ENCODE measurements at regions not wholly inside any gene's neighbourhood (a gene's known extent, or its start where the extent isn't known, plus 50 kb on each side); places are given as distances from the start of the nearest gene placed in this dataset.

- no peak for ATAC-seq (ENCODE audit: low read depth)
- no peak overlapping the region for H3K9ac ChIP-seq (ENCODE audit: low read length)
- no peaks in the 10 kb centered on the region for H3K9me3 ChIP-seq (ENCODE audit: control extremely low read depth in 1 of 3, control insufficient read depth in 2 of 3, insufficient read depth in 1 of 3, low read length in 2 of 3)
- H3K27me3 ChIP-seq (replicated peaks in 1 of 4; ENCODE audit: control extremely low read depth in 1 of 4, control insufficient read depth in 3 of 4, insufficient read depth in 4 of 4, low read length in 3 of 4), result peaks cover 0 to 7% (median 2%) of the 10 kb centered on the region in 4 experiments
- H3K4me2 ChIP-seq (replicated peaks; ENCODE audit: low read depth, low read length, poor library complexity, severe bottlenecking), result no peak overlapping the region
- ChIA-PET POLR2A (no interaction called here), CTCF (no interaction called here)
- peaks cover 35% of the 10 kb centered on the region for H3K27me3 Mint-ChIP-seq
- intact Hi-C loops (cut with micrococcal nuclease), result no loop called here
- 83% methylated on average over 2 of the region's 2 CpGs for WGBS (ENCODE audit: insufficient coverage)
- peaks cover 7% of the 10 kb centered on the region for H3K4me1 Mint-ChIP-seq
- no peak overlapping the region for H3K27ac ChIP-seq (ENCODE audit: low read length in 2 of 2)
- no peak overlapping the region for H3K4me3 Mint-ChIP-seq
- no peaks in the 10 kb centered on the region for H4K20me1 ChIP-seq (ENCODE audit: control insufficient read depth, insufficient read depth, low read length, poor library complexity, severe bottlenecking)
- H3K27ac Mint-ChIP-seq, result no peak overlapping the region
- H3K4me3 ChIP-seq (ENCODE audit: control extremely low read depth in 1 of 5, extremely low read depth in 1 of 5, insufficient read depth in 1 of 5, low read depth in 2 of 5, low read length in 4 of 5), result no peak overlapping the region
- H3K9me3 Mint-ChIP-seq (ENCODE audit: insufficient read depth), result no peaks in the 10 kb centered on the region
- TF ChIP-seq CTCF (IDR thresholded peaks at IDR 0.05), result no peak
- no peak for TF ChIP-seq EZH2 (IDR thresholded peaks at IDR 0.05; ENCODE audit: borderline replicate concordance, insufficient read depth, low read depth, low read length, poor library complexity, severe bottlenecking)
- no peak for DNase-seq
- no peaks in the 10 kb centered on the region for H3K36me3 ChIP-seq (replicated peaks in 1 of 2; ENCODE audit: control extremely low read depth in 1 of 2, control insufficient read depth in 1 of 2, extremely low read depth in 1 of 2, insufficient read depth in 2 of 2, low read length in 1 of 2)
- H3K79me2 ChIP-seq (ENCODE audit: control insufficient read depth, insufficient read depth, low read length), result no peaks in the 10 kb centered on the region
- no peak overlapping the region for H2AFZ ChIP-seq (ENCODE audit: insufficient read depth, low read depth, low read length, poor library complexity, severe bottlenecking)
- H3K4me1 ChIP-seq (ENCODE audit: control insufficient read depth in 2 of 2, insufficient read depth in 2 of 2, low read length in 2 of 2), result peaks cover 4 to 5% of the 10 kb centered on the region in 2 donors
These were observed 145.1 kb downstream of the MRPL14 start for GRCh38 chr6:43982084-43982625.

DNA sequence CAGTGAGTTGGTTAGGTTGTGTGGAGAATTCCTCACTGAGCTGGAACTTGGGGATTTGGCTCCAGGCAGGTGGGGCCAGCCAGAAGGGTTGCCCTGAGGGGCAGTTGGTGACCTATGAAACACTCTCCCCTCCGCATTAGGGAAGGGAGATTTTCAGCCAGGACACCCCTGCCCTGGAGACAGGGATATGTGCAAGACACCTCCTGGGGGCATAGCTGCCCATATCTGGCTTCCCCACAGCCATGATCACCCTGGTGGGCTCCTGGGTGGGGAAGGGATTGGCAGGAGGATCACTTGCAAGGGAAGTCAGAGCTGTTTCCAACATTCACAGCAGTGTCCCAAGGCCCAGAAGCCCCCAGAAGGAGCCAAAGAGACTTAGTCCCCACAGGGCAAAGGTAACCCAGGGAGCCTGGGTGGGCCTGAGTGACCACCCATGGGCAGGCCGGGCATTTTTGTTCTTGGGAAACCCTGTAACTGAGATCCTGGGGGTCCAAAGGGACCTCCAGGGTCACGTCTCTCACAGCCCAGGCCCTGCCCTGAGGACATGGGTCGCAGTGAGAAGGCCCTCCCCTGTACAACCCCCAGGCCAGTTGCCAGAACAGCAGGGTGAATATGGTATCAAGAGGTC, 145.8 kb downstream of the MRPL14 start:
- no peak for DNase-seq
- H3K4me3 Mint-ChIP-seq, result no peak overlapping the region
- ChIA-PET POLR2A (no interaction called here), CTCF (no interaction called here)
- Histone ChIP-seq H3K4me3 (ENCODE audit: control extremely low read depth in 1 of 5, extremely low read depth in 1 of 5, insufficient read depth in 1 of 5, low read depth in 2 of 5, low read length in 4 of 5) (no peak overlapping the region), H3K27me3 (replicated peaks in 1 of 4; ENCODE audit: control extremely low read depth in 1 of 4, control insufficient read depth in 3 of 4, insufficient read depth in 4 of 4, low read length in 3 of 4) (peaks cover 0 to 7% (median 2%) of the 10 kb centered on the region in 4 experiments), H3K36me3 (replicated peaks in 1 of 2; ENCODE audit: control extremely low read depth in 1 of 2, control insufficient read depth in 1 of 2, extremely low read depth in 1 of 2, insufficient read depth in 2 of 2, low read length in 1 of 2) (no peaks in the 10 kb centered on the region), H3K27ac (ENCODE audit: low read length in 2 of 2) (no peak overlapping the region), H3K4me1 (ENCODE audit: control insufficient read depth in 2 of 2, insufficient read depth in 2 of 2, low read length in 2 of 2) (peaks cover 4 to 5% of the 10 kb centered on the region in 2 donors), H3K9ac (ENCODE audit: low read length) (no peak overlapping the region), H3K9me3 (ENCODE audit: control extremely low read depth in 1 of 3, control insufficient read depth in 2 of 3, insufficient read depth in 1 of 3, low read length in 2 of 3) (no peaks in the 10 kb centered on the region), H3K79me2 (ENCODE audit: control insufficient read depth, insufficient read depth, low read length) (no peaks in the 10 kb centered on the region), H2AFZ (ENCODE audit: insufficient read depth, low read depth, low read length, poor library complexity, severe bottlenecking) (no peak overlapping the region), H3K4me2 (replicated peaks; ENCODE audit: low read depth, low read length, poor library complexity, severe bottlenecking) (no peak overlapping the region), H4K20me1 (ENCODE audit: control insufficient read depth, insufficient read depth, low read length, poor library complexity, severe bottlenecking) (no peaks in the 10 kb centered on the region)
- peaks cover 8% of the 10 kb centered on the region for H3K4me1 Mint-ChIP-seq
- ATAC-seq (ENCODE audit: low read depth), result no peak
- peaks cover 2% of the 10 kb centered on the region for H3K9me3 Mint-ChIP-seq (ENCODE audit: insufficient read depth)
- no peak overlapping the region for H3K27ac Mint-ChIP-seq
- 81% methylated on average over 3 of the region's 4 CpGs for WGBS (ENCODE audit: insufficient coverage)
- no peak for TF ChIP-seq CTCF (IDR thresholded peaks at IDR 0.05)
- no peak for TF ChIP-seq EZH2 (IDR thresholded peaks at IDR 0.05; ENCODE audit: borderline replicate concordance, insufficient read depth, low read depth, low read length, poor library complexity, severe bottlenecking)
- intact Hi-C loops (cut with micrococcal nuclease), result no loop called here
- H3K27me3 Mint-ChIP-seq, result peaks cover 34% of the 10 kb centered on the region

All from B cell (primary cell).